MM.1S (cell line): ENCODE measurements at regions not wholly inside any gene's neighbourhood (a gene's known extent, or its start where the extent isn't known, plus 50 kb on each side); places are given as distances from the start of the nearest gene placed in this dataset.

ENCODE experiments used
- CTCF ChIP-seq: fragments of 300-600 bp; sonication (generic); IDR thresholded peaks from 2 replicates; pipeline ENCODE4 v1.5.1; 2016; ENCODE audit warnings: antibody characterized with exemption, low read length, mixed read lengths
- EZH2 ChIP-seq: fragments of 300-600 bp; sonication (generic); optimal IDR thresholded peaks from 2 replicates; pipeline ENCODE3; 2017; ENCODE audit warnings: low read depth, mild to moderate bottlenecking, antibody characterized with exemption, low read length, mixed read lengths
- EZH2phosphoT487 ChIP-seq: fragments of 300-600 bp; sonication (generic); IDR thresholded peaks from 2 replicates; pipeline ENCODE4 v1.6.1; 2018; ENCODE audit warnings: antibody characterized with exemption, low read length

GRCh38 chr11:81218440-81218839, 1515.2 kb downstream of the FAM181B start:
- TF ChIP-seq CTCF (no peak), EZH2 (no peak), EZH2phosphoT487 (no peak)
